HCT116 (cell line): ENCODE measurements at regions not wholly inside any gene's neighbourhood (a gene's known extent, or its start where the extent isn't known, plus 50 kb on each side); places are given as distances from the start of the nearest gene placed in this dataset.

Source experiments
- ATAC-seq: fragments of 200-7000 bp; cut with Tn5 transposase; 2 replicates; pipeline ENCODE4 v1.9.1; 2020; ENCODE audit warnings: mild to moderate bottlenecking, moderate library complexity
- BruUV-seq: library from RNA; stranded (reverse); fragments of 400-500 nt; replicated peaks from 2 replicates; lab custom pipeline; 2021; lab: Mats Ljungman, UMichigan
- CTCF ChIA-PET: fragments of 300-600 bp; sonication (Branson Sonifier 250); formaldehyde crosslinking; loops from one replicate; lab custom pipeline; 2021; ENCODE audit warnings: antibody characterized with exemption; lab: Charles Lee
- POLR2A ChIA-PET: fragments of 300-600, 350-600 bp; sonication (Branson Sonifier 250); formaldehyde crosslinking; loops from one replicate; lab custom pipeline; 2021; ENCODE audit warnings: antibody characterized with exemption; lab: Charles Lee
- RAD21 ChIA-PET, 2 experiments: fragments of 300-600 bp; sonication (Branson Sonifier 250); formaldehyde crosslinking; loops; one replicate each; lab custom pipeline; 2023; ENCODE audit warnings: low total read pairs in 2 of 2; ENCODE audit not compliant: uncharacterized antibody in 2 of 2, unreplicated experiment in 2 of 2, low non-redundant PET in 1 of 2; lab: Charles Lee
- DNase-seq: peaks from one replicate; pipeline ENCODE4 v3.0.0-alpha.2; 2010; ENCODE audit warnings: low read depth, low spot score
- H2AFZ ChIP-seq: fragments of 200-600 bp; shearing (Covaris generic), sonication (generic); 2 replicates; pipeline ENCODE4 v1.6.1; 2017; ENCODE audit warnings: low read depth, mixed run types, mixed read lengths, antibody characterized with exemption, low read length; ENCODE audit not compliant: poor library complexity, severe bottlenecking
- H3K27ac ChIP-seq: 2 replicates; pipeline ENCODE4 v1.5.1; 2012; ENCODE audit warnings: low read depth, low read length
- H3K27me3 ChIP-seq: fragments of 200-600 bp; sonication (generic); 2 replicates; pipeline ENCODE4 v1.6.1; 2016; ENCODE audit warnings: mixed run types, low read length, mixed read lengths; ENCODE audit not compliant: insufficient read depth
- H3K36me3 ChIP-seq, 2 experiments: fragments of 200-500 bp in 1 of 2; fragments of 200-600 bp in 1 of 2; sonication (Bioruptor generic) in 1 of 2; sonication (generic) in 1 of 2; 2 replicates each; pipeline versions ENCODE4 v1.5.1 to v1.6.1; 2014 to 2016; ENCODE audit warnings: low read length in 2 of 2, inconsistent platforms in 1 of 2, mixed read lengths in 1 of 2, mixed run types in 1 of 2; ENCODE audit not compliant: insufficient read depth in 2 of 2, control insufficient read depth in 1 of 2
- H3K4me1 ChIP-seq, 2 experiments: fragments of 200-600 bp in 1 of 2; sonication (generic) in 1 of 2; 2 replicates each; pipeline versions ENCODE4 v1.5.1 to v1.6.1; 2012 to 2017; ENCODE audit warnings: low read length in 2 of 2, inconsistent platforms in 1 of 2, mild to moderate bottlenecking in 1 of 2, mixed read lengths in 1 of 2, mixed run types in 1 of 2, moderate library complexity in 1 of 2; ENCODE audit not compliant: insufficient read depth in 2 of 2, control insufficient read depth in 1 of 2
- H3K4me2 ChIP-seq: fragments of 200-600 bp; sonication (generic); 2 replicates; pipeline ENCODE4 v1.6.1; 2017; ENCODE audit warnings: mixed run types, low read length, mixed read lengths
- H3K4me3 ChIP-seq, 2 experiments: fragments of 200-600 bp in 1 of 2; sonication (generic) in 1 of 2; replicated peaks in 1 of 2; 2 replicates each; pipeline ENCODE4 v1.5.1; 2011 to 2016; ENCODE audit warnings: low read length in 2 of 2, control low read depth in 1 of 2, low read depth in 1 of 2, mild to moderate bottlenecking in 1 of 2, mixed read lengths in 1 of 2, mixed run types in 1 of 2
- H3K79me2 ChIP-seq: fragments of 200-600 bp; sonication (generic); 2 replicates; pipeline ENCODE4 v1.6.1; 2017; ENCODE audit warnings: mild to moderate bottlenecking, mixed run types, low read length, moderate library complexity, mixed read lengths; ENCODE audit not compliant: insufficient read depth
- H3K9ac ChIP-seq: fragments of 200-600 bp; sonication (generic); 2 replicates; pipeline ENCODE4 v1.6.1; 2016; ENCODE audit warnings: low read length, mixed read lengths
- H3K9me2 ChIP-seq: fragments of 200-600 bp; sonication (generic), shearing (Covaris generic); 2 replicates; pipeline ENCODE4 v1.6.1; 2017; ENCODE audit warnings: mixed run types, mild to moderate bottlenecking, moderate library complexity; ENCODE audit not compliant: insufficient read depth
- H3K9me3 ChIP-seq, 2 experiments: fragments of 200-500 bp in 1 of 2; fragments of 200-600 bp in 1 of 2; sonication (Bioruptor generic) in 1 of 2; sonication (generic) in 1 of 2; 2 replicates each; pipeline ENCODE4 v1.6.1; 2014 to 2017; ENCODE audit warnings: low read length in 2 of 2, mixed read lengths in 2 of 2, inconsistent platforms in 1 of 2, low read depth in 1 of 2, mild to moderate bottlenecking in 1 of 2, mixed run types in 1 of 2, moderate library complexity in 1 of 2; ENCODE audit not compliant: control insufficient read depth in 1 of 2, insufficient read depth in 1 of 2
- H4K20me1 ChIP-seq: fragments of 200-600 bp; sonication (generic), shearing (Covaris generic); 2 replicates; pipeline ENCODE4 v1.6.1; 2017; ENCODE audit warnings: mixed run types, mild to moderate bottlenecking, moderate library complexity; ENCODE audit not compliant: insufficient read depth
- ATF3 ChIP-seq: IDR thresholded peaks from 2 replicates; pipeline ENCODE4 v1.6.1; 2012
- CBX3 ChIP-seq: IDR thresholded peaks from 2 replicates; pipeline ENCODE4 v1.6.1; 2012; ENCODE audit warnings: low read depth
- CEBPB ChIP-seq: IDR thresholded peaks from 2 replicates; pipeline ENCODE4 v1.6.1; 2012; ENCODE audit warnings: low read depth
- CTCF ChIP-seq, 3 experiments: fragments of 200-600 bp in 1 of 3; sonication (generic) in 1 of 3; IDR thresholded peaks in 2 of 3; conservative IDR thresholded peaks in 1 of 3; 2 replicates each; pipeline ENCODE4 v1.5.1; 2012 to 2017; ENCODE audit warnings: low read depth in 2 of 3, low read length in 2 of 3, antibody characterized with exemption in 1 of 3, borderline replicate concordance in 1 of 3, control low read depth in 1 of 3, mild to moderate bottlenecking in 1 of 3, mixed read lengths in 1 of 3, mixed run types in 1 of 3, moderate library complexity in 1 of 3; ENCODE audit not compliant: insufficient read depth in 1 of 3
- EGR1 ChIP-seq: IDR thresholded peaks from 2 replicates; pipeline ENCODE4 v1.6.1; 2012; ENCODE audit warnings: low read depth
- EZH2phosphoT487 ChIP-seq: fragments of 200-600 bp; IDR thresholded peaks from 2 replicates; pipeline ENCODE4 v1.6.1; 2018; ENCODE audit warnings: antibody characterized with exemption, borderline replicate concordance
- JUND ChIP-seq: IDR thresholded peaks from 2 replicates; pipeline ENCODE4 v1.6.1; 2012
- POLR2A ChIP-seq: IDR thresholded peaks from 2 replicates; pipeline ENCODE4 v1.7.0; 2011; ENCODE audit warnings: borderline replicate concordance; ENCODE audit not compliant: insufficient read depth, insufficient read length; ENCODE audit errors: extremely low read depth
- RAD21 ChIP-seq: IDR thresholded peaks from 2 replicates; pipeline ENCODE4 v1.6.1; 2012; ENCODE audit warnings: low read depth, mild to moderate bottlenecking
- SIN3A ChIP-seq: IDR thresholded peaks from 2 replicates; pipeline ENCODE4 v1.6.1; 2012; ENCODE audit warnings: low read depth
- SP1 ChIP-seq: IDR thresholded peaks from 2 replicates; pipeline ENCODE4 v1.6.1; 2012; ENCODE audit warnings: low read depth
- SRF ChIP-seq: IDR thresholded peaks from 2 replicates; pipeline ENCODE4 v1.6.1; 2012; ENCODE audit warnings: low read depth
- TCF7L2 ChIP-seq: IDR thresholded peaks from 2 replicates; pipeline ENCODE4 v1.7.0; 2011; ENCODE audit warnings: borderline replicate concordance, inconsistent platforms; ENCODE audit not compliant: insufficient read depth, insufficient read length; ENCODE audit errors: extremely low read depth
- ZFX ChIP-seq: fragments of 450-650 bp; IDR thresholded peaks from 2 replicates; pipeline ENCODE4 v1.6.1; 2017
- ZNF274 ChIP-seq: fragments of 200-500 bp; sonication (Bioruptor generic); IDR thresholded peaks from 2 replicates; pipeline ENCODE4 v1.6.1; 2014; ENCODE audit warnings: mild to moderate bottlenecking, low read depth, low read length, inconsistent platforms
- intact Hi-C: fragments of 100-400 bp; cut with micrococcal nuclease; formaldehyde crosslinking; loops from 2 replicates; pipeline ENCODE4 v1.10.0; 2022
- TF ChIP-seq, protein P1 (sequence below): IDR thresholded peaks from 2 replicates; pipeline ENCODE4 v1.6.1; 2012; ENCODE audit warnings: low read depth
- TF ChIP-seq, protein P2 (sequence below): IDR thresholded peaks from 2 replicates; pipeline ENCODE4 v1.6.1; 2011; ENCODE audit warnings: mild to moderate bottlenecking, low read length, moderate library complexity; ENCODE audit not compliant: insufficient replicate concordance; ENCODE audit errors: extremely low read depth
- TF ChIP-seq, protein P3 (sequence below): IDR thresholded peaks from 2 replicates; pipeline ENCODE4 v1.6.1; 2012

DNA sequence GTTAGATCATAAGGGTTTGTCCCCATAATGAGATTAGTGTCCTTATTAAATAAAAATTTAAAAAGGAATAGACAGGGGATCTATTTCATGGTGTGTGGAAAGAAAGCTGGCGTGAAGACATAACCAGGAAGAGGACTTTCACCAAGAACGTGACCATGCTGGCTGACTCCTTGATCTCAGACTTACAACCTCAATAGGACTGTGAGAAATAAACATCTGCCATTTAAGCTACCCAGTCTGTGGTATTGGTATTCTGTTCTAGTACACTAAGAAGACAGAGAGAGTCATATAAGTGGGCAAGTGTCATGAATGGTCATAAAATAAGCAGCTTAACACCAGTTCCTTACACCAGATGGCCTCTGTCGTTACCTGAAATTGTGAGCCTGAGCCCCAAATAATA is 259.4 kb upstream of the CCNG1 start:
- Histone ChIP-seq H3K9me2 (no peaks in the 10 kb centered on the region), H3K27ac (no peak overlapping the region), H3K9ac (no peak overlapping the region), H3K9me3 (no peaks in the 10 kb centered on the region), H3K36me3 (no peaks in the 10 kb centered on the region), H4K20me1 (no peaks in the 10 kb centered on the region), H2AFZ (no peak overlapping the region), H3K4me2 (no peak overlapping the region), H3K4me3 (no peak overlapping the region), H3K79me2 (no peaks in the 10 kb centered on the region), H3K27me3 (no peaks in the 10 kb centered on the region), H3K4me1 (no peaks in the 10 kb centered on the region)
- intact Hi-C loops, result no loop called here
- no TSS peak for BruUV-seq
- DNase-seq (no peak), ATAC-seq (no peak)
- TF ChIP-seq SIN3A, result no peak
- no peak for TF ChIP-seq SP1
- no peak for TF ChIP-seq EZH2phosphoT487
- no peak for TF ChIP-seq ZNF274
- no peak for TF ChIP-seq CBX3
- TF ChIP-seq SRF, result no peak
- TF ChIP-seq CTCF (IDR thresholded peaks at IDR 0.05 in 2 of 3, conservative IDR thresholded peaks at IDR 0.05 in 1 of 3; ENCODE audit: borderline replicate concordance in 1 of 3, insufficient read depth in 1 of 3, low read depth in 2 of 3, low read length in 2 of 3), result no peak
- no peak for TF ChIP-seq ZFX
- no peak for TF ChIP-seq CEBPB
- TF ChIP-seq, protein P1, sequence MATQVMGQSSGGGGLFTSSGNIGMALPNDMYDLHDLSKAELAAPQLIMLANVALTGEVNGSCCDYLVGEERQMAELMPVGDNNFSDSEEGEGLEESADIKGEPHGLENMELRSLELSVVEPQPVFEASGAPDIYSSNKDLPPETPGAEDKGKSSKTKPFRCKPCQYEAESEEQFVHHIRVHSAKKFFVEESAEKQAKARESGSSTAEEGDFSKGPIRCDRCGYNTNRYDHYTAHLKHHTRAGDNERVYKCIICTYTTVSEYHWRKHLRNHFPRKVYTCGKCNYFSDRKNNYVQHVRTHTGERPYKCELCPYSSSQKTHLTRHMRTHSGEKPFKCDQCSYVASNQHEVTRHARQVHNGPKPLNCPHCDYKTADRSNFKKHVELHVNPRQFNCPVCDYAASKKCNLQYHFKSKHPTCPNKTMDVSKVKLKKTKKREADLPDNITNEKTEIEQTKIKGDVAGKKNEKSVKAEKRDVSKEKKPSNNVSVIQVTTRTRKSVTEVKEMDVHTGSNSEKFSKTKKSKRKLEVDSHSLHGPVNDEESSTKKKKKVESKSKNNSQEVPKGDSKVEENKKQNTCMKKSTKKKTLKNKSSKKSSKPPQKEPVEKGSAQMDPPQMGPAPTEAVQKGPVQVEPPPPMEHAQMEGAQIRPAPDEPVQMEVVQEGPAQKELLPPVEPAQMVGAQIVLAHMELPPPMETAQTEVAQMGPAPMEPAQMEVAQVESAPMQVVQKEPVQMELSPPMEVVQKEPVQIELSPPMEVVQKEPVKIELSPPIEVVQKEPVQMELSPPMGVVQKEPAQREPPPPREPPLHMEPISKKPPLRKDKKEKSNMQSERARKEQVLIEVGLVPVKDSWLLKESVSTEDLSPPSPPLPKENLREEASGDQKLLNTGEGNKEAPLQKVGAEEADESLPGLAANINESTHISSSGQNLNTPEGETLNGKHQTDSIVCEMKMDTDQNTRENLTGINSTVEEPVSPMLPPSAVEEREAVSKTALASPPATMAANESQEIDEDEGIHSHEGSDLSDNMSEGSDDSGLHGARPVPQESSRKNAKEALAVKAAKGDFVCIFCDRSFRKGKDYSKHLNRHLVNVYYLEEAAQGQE, result no peak
- no peak for TF ChIP-seq RAD21
- TF ChIP-seq POLR2A, result no peak
- no peak for TF ChIP-seq ATF3
- TF ChIP-seq, protein P2, sequence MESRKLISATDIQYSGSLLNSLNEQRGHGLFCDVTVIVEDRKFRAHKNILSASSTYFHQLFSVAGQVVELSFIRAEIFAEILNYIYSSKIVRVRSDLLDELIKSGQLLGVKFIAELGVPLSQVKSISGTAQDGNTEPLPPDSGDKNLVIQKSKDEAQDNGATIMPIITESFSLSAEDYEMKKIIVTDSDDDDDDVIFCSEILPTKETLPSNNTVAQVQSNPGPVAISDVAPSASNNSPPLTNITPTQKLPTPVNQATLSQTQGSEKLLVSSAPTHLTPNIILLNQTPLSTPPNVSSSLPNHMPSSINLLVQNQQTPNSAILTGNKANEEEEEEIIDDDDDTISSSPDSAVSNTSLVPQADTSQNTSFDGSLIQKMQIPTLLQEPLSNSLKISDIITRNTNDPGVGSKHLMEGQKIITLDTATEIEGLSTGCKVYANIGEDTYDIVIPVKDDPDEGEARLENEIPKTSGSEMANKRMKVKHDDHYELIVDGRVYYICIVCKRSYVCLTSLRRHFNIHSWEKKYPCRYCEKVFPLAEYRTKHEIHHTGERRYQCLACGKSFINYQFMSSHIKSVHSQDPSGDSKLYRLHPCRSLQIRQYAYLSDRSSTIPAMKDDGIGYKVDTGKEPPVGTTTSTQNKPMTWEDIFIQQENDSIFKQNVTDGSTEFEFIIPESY, result no peak
- TF ChIP-seq, protein P3, sequence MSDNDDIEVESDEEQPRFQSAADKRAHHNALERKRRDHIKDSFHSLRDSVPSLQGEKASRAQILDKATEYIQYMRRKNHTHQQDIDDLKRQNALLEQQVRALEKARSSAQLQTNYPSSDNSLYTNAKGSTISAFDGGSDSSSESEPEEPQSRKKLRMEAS, result no peak
- TF ChIP-seq EGR1, result no peak
- TF ChIP-seq TCF7L2, result no peak
- no peak for TF ChIP-seq JUND
- ChIA-PET CTCF (no interaction called here), RAD21 (no interaction called here), POLR2A (no interaction called here)
